GM10266 (cell line): ENCODE measurements at regions not wholly inside any gene's neighbourhood (a gene's known extent, or its start where the extent isn't known, plus 50 kb on each side); places are given as distances from the start of the nearest gene placed in this dataset.

Experiments used
- DNase-seq: peaks from one replicate; pipeline ENCODE4 v3.0.0; 2012; ENCODE audit errors: extremely low spot score
- TF ChIP-seq, protein P1 (sequence below): IDR thresholded peaks from 2 replicates; pipeline ENCODE4 v1.5.1; 2012; ENCODE audit warnings: mild to moderate bottlenecking, low read depth; ENCODE audit not compliant: control insufficient read depth, insufficient read depth; ENCODE audit errors: missing control alignments

GRCh38 chr9:107630156-107630555 lies 140.6 kb upstream of the KLF4 start:
- TF ChIP-seq, protein P1, sequence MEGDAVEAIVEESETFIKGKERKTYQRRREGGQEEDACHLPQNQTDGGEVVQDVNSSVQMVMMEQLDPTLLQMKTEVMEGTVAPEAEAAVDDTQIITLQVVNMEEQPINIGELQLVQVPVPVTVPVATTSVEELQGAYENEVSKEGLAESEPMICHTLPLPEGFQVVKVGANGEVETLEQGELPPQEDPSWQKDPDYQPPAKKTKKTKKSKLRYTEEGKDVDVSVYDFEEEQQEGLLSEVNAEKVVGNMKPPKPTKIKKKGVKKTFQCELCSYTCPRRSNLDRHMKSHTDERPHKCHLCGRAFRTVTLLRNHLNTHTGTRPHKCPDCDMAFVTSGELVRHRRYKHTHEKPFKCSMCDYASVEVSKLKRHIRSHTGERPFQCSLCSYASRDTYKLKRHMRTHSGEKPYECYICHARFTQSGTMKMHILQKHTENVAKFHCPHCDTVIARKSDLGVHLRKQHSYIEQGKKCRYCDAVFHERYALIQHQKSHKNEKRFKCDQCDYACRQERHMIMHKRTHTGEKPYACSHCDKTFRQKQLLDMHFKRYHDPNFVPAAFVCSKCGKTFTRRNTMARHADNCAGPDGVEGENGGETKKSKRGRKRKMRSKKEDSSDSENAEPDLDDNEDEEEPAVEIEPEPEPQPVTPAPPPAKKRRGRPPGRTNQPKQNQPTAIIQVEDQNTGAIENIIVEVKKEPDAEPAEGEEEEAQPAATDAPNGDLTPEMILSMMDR = no peak
- DNase-seq = no peak

DNA sequence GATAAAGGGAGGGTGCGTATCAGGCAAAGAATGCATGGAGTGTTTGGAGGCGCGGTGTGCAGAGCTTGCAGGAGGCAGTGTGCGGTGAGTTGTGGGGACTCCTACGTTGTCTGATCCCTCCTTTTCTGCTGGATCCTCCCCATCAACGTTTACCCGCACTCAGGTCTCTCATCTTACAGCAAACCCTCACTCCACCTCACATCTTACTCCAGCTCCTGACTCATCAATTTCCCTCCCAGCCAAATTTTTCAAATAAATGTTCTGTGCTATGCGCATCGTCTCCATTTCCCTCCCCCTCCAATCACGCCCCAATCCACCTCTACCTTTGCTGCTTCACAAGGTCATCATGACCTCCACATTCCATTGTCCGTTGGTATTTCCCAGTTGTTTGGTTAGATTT lies 138.9 kb upstream of the KLF4 start:
- no peak for DNase-seq
- TF ChIP-seq, protein P1 = no peak

- no peak for DNase-seq
- TF ChIP-seq, protein P1 = no peak
Observed at GRCh38 chr9:107627781-107628180, 138.2 kb upstream of the KLF4 start.

DNA sequence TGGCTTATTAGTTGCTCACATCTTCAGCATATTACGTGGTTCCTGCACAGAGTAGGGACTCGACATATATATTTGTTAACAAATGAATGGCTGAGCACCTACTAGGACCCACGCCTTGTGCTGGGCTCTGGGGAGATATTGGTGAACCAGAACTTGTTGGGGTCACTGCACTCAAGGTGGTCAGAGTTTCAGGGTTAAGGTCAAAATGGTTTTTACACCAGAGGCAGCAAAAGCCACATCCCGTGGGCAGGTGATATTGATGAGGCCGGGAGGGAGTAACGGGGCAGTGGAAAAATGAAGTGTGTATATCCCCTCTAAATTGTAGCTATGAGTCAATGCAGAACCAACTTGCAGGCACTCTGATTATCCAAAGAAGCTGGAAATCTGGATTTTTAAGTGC lies 136.5 kb upstream of the KLF4 start:
- TF ChIP-seq, protein P1 = no peak

DNA sequence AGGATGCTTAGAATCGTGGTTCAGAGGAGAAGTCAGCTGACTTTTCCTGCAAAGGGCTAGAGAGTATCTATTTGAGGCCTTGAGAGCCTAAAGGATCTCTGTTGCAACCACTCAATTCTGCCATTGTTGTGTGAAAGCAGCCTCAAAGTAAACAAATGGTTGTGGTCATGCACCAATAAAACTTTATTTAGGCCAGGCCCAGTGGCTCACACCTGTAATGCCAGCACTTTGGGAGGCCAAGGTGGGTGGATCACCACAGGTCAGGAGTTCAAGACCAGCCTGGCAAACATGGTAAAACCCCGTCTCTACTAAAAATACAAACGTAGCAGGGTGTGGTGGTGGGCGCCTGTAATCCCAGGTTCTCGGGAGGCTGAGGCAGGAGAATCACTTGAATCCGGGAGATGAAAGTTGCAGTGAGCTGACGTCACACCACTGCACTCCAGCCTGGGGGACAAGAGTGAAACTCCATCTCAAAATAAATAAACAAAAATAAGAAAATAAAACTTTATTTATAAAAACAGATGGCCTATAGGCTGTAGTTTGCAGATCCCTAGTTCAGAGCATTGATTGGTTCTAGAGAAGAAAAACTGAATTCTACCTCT lies 135.9 kb upstream of the KLF4 start:
- no peak for DNase-seq
- TF ChIP-seq, protein P1 = no peak

More for the DNA sequence above, 136.5 kb upstream of the KLF4 start:
- no peak for DNase-seq

- no peak for DNase-seq
Observed at GRCh38 chr9:107624234-107624948, 134.8 kb upstream of the KLF4 start.

More at GRCh38 chr9:107624234-107624948, 134.8 kb upstream of the KLF4 start:
- TF ChIP-seq, protein P1 = no peak
